Omental fat pad (tissue), 3 donors: ENCODE measurements at regions not wholly inside any gene's neighbourhood (a gene's known extent, or its start where the extent isn't known, plus 50 kb on each side); places are given as distances from the start of the nearest gene placed in this dataset.

ENCODE experiments used
- ATAC-seq: fragments of 150-250 bp; one replicate; pipeline ENCODE4 v1.9.1; 2016; ENCODE audit warnings: mild to moderate bottlenecking, moderate library complexity; ENCODE audit not compliant: low FRiP score
- DNase-seq: peaks from one replicate; pipeline ENCODE4 v3.0.0-alpha.2; 2019; ENCODE audit warnings: low spot score
- TF ChIP-seq, protein P1 (sequence below), 3 donors: fragments of 450-650 bp; IDR thresholded peaks; one replicate each; pipeline ENCODE4 v1.5.1; 2016 to 2017; ENCODE audit warnings: antibody characterized with exemption in 3 of 3, mild to moderate bottlenecking in 3 of 3, moderate library complexity in 2 of 3

DNA sequence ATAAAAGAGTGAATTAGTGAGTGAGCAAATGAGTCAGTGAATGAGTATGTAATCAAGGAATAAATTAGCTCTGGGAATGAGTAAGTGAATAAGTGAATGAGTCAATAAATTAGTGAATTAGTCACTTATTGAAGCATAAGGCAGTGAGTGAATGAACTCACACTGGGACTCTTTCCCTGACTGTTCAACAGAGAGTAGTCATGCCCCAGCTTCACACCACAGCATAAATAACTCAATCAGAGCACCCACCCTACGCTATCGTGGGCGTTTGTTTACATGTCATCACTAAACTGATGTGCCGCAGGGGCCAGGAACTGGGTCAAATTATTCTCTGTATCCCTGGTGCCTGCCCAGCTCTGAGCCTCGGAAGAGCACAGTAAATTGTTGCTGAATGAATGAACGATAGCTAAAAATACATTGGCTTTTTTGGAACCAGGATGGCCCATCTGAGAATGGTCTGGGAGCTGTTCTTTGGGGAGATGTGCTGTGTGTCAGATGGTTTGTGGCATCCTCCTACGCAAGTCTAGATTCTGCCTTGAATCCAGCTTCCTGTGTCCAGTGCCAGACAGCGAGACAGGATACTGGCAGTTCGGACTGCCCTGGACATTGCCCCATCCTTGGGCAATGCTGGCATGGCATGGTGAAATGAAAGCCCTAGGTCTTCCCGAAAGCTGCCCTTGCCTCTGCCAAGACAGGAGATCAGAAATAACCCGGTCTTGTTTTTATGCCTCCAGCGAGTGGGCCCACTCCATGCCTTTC is 98.0 kb upstream of the RTL1 start:
- ATAC-seq (peak; percentile 31), DNase-seq (no peak)
- TF ChIP-seq, protein P1, sequence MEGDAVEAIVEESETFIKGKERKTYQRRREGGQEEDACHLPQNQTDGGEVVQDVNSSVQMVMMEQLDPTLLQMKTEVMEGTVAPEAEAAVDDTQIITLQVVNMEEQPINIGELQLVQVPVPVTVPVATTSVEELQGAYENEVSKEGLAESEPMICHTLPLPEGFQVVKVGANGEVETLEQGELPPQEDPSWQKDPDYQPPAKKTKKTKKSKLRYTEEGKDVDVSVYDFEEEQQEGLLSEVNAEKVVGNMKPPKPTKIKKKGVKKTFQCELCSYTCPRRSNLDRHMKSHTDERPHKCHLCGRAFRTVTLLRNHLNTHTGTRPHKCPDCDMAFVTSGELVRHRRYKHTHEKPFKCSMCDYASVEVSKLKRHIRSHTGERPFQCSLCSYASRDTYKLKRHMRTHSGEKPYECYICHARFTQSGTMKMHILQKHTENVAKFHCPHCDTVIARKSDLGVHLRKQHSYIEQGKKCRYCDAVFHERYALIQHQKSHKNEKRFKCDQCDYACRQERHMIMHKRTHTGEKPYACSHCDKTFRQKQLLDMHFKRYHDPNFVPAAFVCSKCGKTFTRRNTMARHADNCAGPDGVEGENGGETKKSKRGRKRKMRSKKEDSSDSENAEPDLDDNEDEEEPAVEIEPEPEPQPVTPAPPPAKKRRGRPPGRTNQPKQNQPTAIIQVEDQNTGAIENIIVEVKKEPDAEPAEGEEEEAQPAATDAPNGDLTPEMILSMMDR (IDR thresholded peaks at IDR 0.05): no peak

DNA sequence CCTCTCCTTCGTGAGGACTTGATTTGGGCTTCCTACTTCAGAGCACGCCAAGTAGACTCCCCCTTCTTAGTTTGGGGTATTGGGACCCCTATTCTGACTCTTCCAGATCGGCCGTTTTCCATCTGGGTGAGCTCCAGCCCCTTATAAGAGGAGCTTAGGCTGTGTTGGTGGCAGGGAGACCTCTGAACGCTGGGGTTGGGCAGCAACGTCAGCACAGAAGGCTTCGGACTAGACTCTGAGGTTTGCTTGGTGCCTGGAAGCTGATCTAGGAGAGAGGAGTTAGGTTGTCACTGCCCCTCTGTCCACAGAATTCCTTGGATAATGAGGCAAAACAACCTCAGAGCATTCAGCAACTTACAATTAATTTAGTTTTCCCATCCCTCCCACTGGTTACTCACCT is 99.2 kb upstream of the RTL1 start:
- DNase-seq (no peak), ATAC-seq (no peak)
- TF ChIP-seq, protein P1 (IDR thresholded peaks at IDR 0.05): no peak

DNA sequence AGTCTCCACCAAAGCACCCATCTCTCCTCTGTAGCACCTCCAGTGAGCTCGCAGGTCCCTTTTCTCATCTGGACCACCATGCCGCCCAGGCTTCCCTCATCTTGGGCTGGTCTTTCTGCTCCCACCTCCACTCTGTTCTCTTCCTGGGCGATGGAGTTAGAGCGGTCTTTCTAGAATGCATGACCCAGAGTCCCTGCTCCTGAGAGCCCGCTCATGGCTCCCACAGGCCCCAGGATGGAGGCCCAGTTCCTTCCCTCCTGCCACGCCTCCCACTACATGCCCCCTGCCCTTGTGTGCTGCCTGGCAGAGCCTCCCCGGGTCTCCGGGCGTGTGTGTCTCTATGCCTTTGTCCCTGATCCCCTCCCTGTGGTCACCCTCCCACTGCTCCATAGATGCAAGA is 100.7 kb upstream of the RTL1 start:
- DNase-seq (no peak), ATAC-seq (no peak)
- TF ChIP-seq, protein P1 (IDR thresholded peaks at IDR 0.05): no peak

DNA sequence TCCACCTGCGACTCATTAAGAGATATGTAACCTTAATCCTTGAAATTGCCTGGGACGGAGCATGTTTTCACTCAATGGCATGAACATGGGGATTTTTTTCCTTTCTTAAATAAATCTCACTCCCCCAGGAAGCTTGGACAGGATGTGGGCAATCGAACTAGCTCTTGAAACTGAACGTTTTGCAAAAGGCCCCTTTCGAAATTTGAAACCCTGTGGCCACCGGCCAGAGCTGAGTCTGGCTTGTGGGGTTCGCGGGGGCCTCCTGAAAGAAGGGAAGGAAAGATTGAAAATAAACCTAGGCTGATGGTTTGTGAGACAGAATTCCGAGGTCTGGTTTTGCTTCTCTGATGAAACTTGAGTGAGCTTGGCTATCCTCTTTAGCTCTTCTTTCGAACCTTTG is 101.4 kb upstream of the RTL1 start:
- TF ChIP-seq, protein P1 (IDR thresholded peaks at IDR 0.05): no peak
- no peak for DNase-seq
- ATAC-seq: no peak

DNA sequence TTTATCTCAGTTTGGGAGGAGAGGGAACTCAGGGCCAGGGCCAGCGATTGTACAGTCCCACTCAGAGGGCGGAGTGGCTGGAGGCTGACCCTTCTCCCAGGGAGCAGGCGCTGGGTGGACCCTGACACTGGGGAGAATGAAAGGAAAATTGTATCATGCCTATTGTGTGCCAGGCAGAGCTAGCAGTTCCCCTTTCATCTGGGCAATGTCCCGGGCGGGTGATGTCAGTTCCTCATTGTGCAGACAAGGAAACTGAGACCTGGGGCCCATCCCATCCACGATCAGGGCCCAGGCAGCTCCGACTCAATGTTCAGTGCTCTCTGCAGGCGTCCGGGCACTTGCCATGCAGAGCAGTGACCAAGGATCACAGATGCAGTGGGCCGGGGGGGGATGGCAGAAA is 101.9 kb upstream of the RTL1 start:
- no peak for DNase-seq
- ATAC-seq: no peak
- TF ChIP-seq, protein P1 (IDR thresholded peaks at IDR 0.05): no peak

DNA sequence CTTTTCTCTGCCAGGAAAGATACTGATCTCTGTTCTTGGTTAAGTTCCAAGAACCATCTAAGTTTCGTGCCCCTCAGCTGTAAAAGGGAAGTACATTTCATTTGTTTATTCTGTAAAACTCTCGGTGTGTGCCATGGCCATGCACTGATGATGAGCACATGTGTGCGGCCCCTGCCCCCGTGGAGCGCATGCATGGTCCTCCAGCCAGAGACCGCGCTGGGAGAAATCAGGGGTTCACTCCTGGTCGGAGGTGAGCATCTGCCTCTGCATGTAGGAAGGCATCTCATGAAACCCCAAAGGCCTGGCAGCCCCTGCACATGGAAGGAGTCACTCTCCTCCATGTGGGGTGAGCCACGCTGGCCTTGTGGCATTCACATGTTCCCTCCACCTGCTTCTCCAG is 102.5 kb upstream of the RTL1 start:
- TF ChIP-seq, protein P1 (IDR thresholded peaks at IDR 0.05): no peak
- ATAC-seq: no peak
- no peak for DNase-seq

DNA sequence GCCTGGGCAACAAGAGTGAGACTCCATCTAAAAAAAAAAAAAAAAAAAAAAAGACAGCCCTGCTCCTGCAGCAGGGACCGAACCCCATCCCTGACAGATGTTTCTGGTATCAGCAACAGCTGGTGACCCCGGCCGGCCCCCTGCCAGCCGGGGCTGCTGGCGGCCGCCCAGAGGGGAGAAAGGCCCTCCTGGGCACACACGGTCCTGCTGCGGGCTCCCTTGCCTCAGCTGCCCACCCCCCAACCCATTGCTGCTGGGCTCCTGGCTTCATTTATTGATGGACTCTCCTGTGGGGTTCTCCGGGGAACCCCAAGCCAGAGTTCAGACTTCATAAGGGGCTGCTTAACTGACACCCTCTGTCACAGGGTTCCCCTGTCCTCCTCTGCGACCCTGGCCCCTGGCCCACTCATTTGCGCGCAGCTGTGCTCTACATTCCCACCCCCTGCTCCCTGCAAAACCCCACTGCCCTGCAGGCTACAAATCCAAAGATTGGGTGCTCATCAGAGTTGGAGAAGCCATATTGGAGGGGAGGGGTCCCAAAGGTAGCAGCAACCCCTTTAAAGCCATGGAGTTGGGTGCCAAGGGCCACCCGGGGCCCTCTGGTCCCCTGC is 103.6 kb upstream of the RTL1 start:
- DNase-seq: no peak
- ATAC-seq: no peak
- TF ChIP-seq, protein P1 (IDR thresholded peaks at IDR 0.05): no peak
